NCI-H2196 (cell line): ENCODE measurements at regions not wholly inside any gene's neighbourhood (a gene's known extent, or its start where the extent isn't known, plus 50 kb on each side); places are given as distances from the start of the nearest gene placed in this dataset.
"Not testable (repeated sequence)": the region's sequence is repeated elsewhere in the genome, so short reads cannot be mapped to it uniquely, and the experiment has no call there.

ENCODE experiments used
- DNase-seq: peaks from one replicate; lab custom pipeline; 2025; ENCODE audit not compliant: unreplicated experiment; lab: John Stamatoyannopoulos, UW

DNA sequence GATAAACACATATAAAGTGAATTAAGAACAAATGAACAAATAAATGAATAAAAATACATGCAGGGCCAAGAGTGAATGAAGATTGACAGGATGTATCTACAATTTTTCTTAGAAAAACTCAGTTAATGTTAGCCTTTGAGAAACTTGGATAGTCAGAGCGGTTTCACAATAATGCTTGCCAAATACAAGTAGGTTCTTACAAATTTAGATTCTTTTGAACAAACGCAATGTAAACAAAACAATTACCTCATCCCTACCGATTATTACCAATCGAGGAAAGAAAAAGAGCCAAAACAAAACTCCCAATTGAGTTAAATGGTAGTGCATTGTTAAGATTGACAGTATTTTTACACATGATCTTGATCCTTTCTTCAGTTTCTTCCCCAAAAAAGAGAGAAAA lies 176.9 kb upstream of the DEPDC1 start:
- DNase-seq = no peak

DNA sequence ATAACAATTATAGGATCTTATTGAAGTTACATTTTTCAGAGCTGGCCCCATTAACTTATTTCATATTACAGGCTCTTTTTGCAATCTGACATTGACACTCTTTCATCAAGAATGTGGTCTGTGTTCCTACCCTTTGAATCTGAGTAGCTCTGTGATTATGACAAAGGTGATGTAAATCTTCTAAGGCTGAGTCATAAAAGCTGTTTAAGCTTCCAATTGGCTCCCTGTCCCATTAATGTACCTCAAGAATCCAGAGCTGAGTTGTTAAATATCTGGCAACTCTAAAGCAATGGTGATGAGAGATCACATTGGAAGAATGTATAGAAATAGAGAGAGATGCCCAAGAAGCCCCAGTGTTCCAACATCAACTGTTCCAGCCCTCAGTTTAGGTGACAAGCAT lies 178.5 kb upstream of the DEPDC1 start:
- no peak for DNase-seq

DNA sequence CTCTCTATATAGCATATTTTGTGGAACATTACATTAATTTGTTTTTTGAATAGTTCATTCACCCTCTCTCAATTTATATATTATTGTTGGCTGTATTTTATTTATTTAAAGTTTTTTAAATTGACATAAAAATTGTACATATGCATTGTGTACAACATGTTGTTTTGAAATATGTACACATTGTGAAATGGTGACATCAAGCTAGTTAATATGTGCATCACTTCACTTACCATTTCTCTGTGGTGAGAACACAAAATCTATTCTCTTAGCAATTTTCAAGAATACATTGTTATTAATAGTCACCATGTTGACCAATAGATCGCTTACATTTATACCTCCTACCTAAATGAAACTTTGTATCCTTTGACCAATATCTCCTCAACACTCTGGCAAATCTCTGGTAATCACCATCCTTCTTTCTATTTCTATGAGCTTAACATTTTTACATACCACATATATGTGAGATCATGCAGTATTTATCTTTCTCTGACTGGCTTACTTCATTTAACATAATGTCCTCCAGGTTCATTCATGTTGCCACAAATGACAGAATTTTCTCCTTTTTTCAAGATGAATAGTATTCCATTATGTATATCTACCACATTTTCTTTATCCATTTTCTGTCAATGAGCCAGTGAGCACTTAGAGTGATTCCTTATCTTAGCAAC lies 180.9 kb upstream of the DEPDC1 start:
- DNase-seq = no peak

DNA sequence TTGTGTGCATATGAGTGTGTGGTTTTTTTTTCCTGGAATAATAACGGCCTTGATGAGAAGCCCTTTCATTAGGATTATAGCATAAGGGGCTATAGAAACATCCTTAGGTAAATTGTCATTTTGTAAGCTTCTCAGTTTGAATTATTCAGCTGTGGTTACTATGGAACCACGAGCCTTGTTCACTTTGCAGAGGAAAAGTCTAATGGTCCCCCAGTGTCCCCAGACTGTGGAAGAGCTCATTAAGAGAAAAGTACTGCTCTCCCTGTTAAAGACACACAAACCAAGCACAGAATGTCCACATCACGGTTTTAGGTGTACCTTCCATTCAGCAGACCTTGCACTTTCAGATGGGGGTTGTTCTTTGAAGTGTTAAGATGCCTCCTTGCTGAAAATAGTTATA lies 199.3 kb upstream of the DEPDC1 start:
- no peak for DNase-seq

DNA sequence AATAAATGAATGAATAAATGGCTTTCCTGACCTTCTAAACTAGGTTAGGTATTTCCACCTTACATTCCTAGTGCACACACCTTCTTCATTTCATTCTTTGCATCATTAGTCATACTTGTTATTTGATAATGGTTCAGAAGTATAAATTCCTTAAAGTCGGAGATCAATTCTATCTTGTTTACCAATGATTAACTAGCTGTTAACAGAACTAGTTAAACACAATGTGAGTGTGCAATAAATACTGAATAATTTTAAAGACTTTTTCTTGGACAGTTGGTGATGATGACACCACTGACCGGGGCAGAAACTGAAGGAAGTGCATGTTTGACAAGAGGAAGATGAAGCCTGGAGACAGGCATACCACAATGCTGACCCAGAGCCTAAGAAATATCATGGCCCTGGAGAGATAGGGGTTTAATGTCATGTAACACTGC lies 207.1 kb upstream of the DEPDC1 start:
- DNase-seq = no peak

DNA sequence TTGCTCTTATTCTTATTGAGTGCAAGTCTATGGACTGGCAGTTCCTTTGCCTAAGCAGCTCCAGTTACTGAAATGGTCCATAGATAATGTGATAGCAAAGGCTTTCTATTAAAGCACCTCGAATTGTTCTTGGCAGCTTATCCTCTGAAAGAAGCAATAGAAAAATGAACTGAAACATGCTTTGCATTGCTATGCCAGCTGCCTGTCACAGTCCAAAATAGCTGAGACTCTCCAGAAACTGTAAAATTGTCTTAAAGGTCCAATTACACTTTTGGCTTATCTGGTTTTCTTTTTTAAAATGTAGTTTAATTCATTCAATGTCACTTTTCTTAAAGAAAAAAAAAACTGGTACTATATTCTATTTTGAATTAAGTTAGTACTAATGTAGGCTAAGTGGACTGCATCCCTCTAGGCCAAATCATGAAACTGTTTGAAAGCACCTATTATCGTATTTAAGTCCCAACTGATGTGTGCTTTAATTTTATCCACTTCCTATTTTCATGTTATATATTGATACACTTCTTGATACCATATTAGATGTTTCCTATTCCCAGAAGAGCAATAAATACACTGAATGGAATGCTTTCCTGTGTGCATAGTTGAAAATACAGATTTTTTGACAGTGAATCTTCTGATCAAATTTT lies 208.0 kb upstream of the DEPDC1 start:
- DNase-seq = no peak

DNA sequence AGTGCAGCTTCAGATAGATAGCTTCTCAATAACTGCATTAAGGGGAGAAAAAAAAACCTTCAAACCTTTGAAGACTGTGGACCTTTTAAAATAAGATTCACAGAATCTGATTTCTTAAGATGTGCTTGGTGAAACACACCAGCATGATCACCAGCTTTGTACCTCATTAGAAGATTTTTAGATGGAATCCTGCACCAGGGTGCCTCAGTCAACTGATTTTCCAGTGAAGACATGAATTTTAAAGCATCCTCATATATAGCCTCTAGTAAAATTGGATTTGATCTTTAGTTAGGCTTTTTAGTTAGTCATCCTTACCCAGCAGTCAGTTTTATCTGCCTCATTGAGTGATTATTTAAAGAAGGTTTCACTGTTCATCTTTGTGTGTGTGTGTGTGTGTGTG lies 208.6 kb upstream of the DEPDC1 start:
- no peak for DNase-seq

DNA sequence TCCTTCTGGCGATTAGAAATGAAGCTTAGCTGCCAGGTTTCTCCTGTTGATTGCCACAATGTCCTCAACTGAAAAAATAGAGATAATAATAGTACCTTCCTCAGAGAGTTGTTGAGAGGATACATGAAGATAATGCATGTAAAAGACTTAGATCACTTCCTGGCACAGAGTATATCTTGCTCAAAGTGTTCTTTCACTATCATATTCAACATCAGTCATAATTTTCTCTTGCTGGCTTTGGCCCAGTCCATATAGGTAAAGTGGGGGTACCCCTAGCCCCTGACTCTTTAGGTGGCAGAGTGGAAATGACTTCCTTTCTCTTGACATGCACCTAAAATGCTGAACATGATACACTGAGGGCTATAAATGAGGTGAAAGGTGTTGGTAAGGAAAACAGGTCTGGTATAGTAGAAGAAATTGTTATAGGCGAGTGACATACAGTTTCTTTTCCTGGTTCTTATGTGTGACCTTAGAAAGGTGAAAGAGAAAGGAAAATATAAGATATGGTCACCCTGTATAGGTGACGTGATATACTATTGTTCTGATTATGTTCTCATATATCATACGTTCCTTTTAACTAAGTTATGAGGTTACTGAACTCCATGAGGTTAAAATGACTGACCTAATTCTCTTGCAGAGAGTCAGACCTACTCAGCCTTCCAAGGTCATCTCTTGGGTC lies 209.9 kb upstream of the DEPDC1 start:
- DNase-seq = no peak

DNA sequence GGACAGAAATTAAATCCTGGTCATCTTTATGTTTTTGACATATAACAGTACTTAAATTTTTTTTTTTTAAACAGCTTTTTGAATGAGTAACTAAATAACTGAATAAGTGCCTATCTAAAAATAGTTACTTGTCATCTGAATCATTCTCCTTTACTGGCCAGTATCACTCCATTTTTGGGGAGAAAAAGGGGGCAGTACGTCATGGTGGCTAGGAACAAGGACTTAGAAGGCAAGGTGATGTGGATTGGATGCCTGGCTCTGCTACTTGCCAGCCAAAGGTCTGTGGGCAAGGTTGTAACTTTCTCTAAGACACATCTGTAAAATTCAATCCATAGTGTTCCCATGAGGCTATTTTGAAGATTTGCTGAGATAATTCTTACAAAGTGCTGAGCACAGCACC lies 220.4 kb upstream of the DEPDC1 start:
- DNase-seq = no peak

DNA sequence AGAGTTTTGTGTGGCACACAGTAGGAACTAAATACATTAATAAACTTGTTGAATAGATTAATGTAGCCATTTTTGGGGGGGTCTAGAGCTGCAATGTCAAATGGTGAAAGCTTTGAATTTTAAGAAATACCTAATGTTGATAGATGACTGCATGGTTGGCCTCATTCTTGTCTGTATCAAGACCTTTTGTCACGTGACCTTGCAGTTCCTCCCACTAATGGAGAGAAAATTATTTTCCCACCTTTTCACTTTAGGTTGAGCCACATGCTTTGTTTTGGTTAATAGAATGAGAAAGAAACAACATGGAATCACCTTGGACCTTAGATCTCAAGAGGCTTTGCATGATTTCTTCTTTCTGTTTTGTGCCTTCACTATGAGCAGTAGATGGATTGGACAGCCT lies 223.6 kb upstream of the DEPDC1 start:
- no peak for DNase-seq

DNA sequence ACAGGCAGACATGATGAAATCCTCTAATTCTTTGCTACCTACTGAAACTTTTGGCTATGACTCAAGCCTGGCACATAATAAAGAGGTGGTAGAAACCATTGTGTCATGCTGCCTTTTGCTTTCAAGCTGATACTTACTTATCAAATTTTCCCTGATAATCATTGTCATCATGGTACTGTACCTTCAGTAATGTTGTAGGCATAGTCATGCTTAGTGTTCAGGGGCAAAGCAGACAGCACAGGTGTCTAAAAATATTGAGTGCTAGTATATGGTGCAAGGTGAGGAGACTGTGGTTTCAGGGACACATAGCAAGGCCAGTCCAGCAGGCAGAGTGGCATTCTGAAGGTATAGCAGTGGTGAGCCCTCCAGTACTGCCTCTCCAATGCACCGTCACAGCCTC lies 226.9 kb upstream of the DEPDC1 start:
- DNase-seq = no peak

DNA sequence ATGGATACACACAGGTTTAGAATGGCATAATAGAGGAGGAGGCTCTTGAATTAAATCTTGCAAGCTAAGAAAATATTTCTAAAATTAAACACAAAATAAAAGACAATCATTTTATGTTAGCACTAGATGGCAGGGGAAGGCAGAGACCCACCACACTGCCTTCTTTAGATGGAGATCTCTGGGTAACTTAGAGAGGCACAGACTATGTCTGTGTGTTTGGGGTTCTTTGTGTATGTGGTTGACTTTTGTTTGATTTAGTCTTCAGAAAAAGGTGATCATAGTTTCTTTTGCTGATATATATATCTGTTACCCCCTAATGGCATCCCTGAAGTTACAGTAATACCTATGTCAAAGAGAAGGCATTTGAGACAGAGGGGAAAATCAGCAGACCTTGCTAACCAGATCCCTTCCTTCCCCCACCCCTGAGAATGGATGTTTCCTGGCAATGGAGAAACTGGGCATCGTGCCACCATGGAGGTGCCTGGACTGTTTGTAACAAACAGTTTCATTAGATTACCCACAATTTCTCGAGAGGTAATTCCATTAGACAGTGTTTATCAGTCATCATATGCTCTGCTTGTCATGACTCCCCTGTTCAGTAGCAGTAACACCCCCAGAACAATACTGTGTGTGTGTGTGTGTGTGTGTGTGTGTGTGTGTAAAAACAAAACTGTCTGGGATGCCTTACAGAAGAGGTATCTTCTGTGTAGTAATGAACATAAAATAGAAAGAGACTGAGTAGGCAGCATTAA lies 228.3 kb upstream of the DEPDC1 start:
- peak; percentile 52 for DNase-seq

DNA sequence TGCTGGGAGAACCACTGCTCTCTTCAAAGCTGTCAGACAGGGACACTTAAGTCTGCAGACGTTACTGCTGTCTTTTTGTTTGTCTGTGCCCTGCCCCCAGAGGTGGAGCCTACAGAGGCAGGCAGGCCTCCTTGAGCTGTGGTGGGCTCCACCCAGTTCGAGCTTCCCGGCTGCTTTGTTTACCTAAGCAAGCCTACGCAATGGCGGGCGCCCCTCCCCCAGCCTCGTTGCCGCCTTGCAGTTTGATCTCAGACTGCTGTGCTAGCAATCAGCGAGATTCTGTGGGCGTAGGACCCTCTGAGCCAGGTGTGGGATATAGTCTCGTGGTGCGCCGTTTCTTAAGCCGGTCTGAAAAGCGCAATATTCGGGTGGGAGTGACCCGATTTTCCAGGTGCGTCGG lies 242.6 kb upstream of the DEPDC1 start:
- not testable (repeated sequence) for DNase-seq

DNA sequence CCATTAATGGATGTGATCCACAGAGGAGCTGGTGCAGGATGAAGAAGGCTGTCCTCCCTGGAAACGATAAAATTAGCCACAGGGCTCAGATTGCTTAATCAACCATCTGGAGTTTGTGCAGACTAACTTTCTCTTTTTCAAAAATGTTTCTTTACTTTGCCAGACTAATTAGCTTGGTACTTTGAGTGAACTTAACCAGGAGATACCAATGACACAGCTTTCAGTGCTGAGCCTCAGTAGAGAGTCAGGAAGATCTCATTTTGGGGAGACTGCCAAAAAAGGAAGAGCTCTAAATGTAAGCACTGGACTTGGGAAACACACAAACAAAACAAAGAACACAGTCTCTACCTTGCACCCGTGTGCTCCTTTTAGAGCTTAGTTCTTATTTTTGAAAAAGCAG lies 248.1 kb upstream of the DEPDC1 start:
- DNase-seq = no peak

DNA sequence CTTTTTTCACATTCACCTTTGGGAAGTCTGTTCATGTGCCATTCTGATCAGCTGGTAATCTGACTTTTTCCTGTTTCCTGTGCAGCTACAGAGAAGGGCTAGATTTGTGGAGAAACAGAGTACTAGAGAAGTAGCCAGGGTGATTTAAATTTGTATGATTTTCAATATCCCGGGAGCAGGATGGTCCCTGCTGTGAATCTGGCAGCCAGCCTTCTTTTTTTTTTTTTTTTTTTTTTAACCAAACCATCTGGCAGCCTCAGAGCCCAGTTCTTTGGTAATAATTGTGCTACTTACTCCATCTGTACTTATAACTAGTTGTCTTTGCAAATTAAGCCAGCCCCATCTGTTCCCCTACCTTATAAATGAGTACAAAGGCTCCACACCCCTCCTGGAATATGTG lies 248.6 kb upstream of the DEPDC1 start:
- no peak for DNase-seq

DNA sequence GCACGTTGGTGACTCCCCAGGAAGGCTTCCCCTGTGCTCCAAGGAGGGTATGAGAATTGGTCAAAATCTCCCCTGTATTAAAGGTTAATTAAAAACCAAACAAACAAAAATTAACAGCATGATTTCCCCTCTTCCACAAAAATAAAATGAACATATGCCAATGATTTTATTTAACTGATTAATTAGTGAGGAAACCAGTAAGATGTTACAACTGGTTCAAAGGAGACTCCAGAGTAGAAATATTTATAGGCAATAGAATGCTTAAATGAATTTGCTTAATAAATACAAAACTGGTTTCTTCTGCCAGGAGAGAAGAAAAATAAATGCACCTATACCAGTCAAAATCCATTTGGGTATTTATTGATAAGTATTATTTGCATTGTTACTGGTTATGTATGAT lies 249.5 kb upstream of the DEPDC1 start:
- DNase-seq = no peak

DNA sequence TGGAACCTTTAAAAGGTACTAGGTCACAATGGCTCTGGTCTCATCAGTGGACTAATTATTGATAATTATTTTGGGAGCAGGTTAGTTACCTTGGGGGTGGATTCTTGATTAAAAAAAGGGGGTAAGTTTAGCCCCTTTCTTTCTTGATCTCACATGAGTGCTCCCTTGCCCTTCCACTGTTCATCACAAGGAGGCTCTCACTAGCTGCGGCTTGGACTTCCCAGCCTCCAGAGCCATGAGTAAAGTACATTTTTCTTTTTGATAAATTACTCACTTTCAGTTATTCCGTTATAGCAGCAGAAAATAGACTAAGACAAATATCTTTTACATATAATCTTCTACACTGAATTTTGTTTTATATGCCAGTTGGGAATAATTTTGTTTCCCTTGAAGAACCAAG lies 254.8 kb upstream of the DEPDC1 start:
- no peak for DNase-seq

DNA sequence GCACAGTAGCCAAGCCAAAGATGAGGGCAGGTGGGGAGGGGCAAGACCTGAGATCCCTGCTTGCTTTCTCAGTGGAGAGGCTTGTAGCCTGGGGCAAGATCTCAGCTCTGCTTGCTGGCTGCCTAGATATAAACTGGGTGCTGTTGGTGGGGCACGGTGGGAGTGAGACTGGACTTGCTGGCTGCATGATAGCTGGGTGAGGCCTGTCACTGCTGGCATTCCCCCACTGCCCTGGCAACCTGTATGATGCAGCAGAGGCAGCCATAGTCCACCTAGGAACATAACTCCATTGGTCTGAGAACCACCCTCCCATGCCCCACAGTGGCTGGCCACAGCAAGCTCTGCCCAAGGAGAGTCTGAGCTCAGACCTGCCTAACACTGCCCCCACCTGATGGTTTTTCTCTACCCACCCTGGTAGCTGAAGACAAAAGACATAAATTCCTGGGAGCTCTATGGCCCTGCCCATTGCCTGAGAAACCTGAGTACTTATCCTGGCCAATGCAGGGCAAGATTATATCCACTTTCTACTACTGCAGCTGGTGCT lies 261.9 kb upstream of the DEPDC1 start:
- no peak for DNase-seq

DNA sequence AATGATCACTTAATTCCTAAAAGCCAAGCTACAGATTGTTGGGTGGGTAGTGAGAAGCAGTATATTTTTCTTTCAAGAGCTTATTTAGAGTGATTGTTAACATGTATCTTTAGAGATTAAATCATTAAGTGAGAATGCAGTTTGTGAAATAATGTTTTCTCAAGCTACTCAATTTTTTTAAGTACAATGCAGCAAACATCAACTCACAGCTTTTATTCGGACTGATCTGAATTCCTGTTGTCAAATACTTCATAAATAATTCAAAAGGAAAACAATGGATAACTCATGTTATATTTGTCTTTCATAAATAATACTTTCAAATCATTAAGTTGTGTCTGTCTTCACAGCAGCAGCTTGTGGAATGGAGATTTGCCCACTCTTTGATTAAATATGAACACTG lies 271.1 kb upstream of the DEPDC1 start:
- no peak for DNase-seq

DNA sequence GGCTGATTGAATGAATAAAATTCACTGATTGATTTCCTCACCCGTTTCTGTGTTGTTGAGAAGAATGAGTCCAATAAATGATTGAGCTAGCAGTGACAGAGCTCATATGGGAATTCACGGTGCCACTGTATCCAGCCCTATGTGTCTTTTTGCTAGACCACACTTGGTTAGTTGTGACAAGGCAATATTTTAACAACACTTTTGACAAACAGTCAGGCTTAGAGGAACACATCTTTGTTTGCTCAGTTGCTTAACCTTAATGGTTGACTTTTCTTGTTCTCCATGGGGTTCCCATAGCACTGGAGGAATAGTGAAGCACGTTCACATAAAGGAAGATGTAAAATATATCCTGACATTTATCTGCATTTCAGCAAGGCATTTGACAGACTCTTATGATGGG lies 273.9 kb upstream of the DEPDC1 start:
- DNase-seq = no peak

DNA sequence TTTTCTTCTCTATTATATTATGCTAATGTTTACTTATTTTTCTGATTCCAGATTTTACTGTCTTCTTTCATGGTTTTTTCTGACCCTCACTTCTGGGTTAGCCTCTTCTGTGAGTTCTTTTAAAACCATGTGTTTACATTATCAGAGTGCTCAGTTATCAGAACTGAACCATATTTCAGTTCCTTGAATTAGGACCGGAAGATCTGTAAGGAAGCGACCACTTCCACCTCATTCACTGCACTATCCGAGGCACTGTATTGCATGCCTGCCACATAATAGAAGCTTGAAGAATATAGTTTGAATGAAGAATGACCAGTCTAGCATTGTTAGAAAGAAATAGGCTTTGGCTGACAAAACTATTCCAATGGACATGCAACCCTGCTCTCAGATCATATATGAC lies 281.0 kb upstream of the DEPDC1 start:
- DNase-seq = no peak

DNA sequence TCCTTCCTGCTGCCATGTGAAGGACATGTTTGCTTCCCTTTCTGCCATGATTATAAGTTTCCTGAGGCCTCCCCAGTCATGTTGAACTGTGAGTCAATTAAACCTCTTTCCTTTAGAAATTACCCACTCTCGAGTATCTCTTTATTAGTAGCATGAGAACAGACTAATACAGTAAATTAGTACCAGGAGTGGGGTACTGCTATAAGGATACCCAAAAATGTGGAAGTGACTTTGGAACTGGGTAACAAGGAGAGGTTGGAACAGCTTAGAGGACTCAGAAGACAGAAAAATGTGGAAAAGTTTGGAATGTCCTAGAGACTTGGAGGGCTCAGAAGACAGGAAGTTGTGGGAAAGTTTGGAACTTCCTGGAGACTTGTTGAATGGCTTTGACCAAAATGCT lies 283.0 kb upstream of the DEPDC1 start:
- not testable (repeated sequence) for DNase-seq
